SK-MEL-5 (cell line): ENCODE measurements at regions not wholly inside any gene's neighbourhood (a gene's known extent, or its start where the extent isn't known, plus 50 kb on each side); places are given as distances from the start of the nearest gene placed in this dataset.
"Not testable (repeated sequence)": the region's sequence is repeated elsewhere in the genome, so short reads cannot be mapped to it uniquely, and the experiment has no call there.

Experiments used
- DNase-seq: peaks from one replicate; pipeline ENCODE4 v3.0.0-alpha.2; 2016; ENCODE audit warnings: low read depth, low spot score
- in situ Hi-C: cut with HindIII; loops from 2 replicates; pipeline ENCODE4 v1.10.0; 2016; ENCODE audit warnings: low sequenced_read_pairs, high pct_unique_total_duplicates, low pct_unique_long_range_greater_than_20kb

- no peak for DNase-seq
- in situ Hi-C loops: no loop called here
Measured at GRCh38 chr1:166544561-166544960, 294.7 kb upstream of the POGK start.

GRCh38 chr1:166552706-166553105 is 286.6 kb upstream of the POGK start:
- DNase-seq: no peak
- in situ Hi-C loops: no loop called here

GRCh38 chr1:166570954-166571353 is 268.3 kb upstream of the POGK start:
- no peak for DNase-seq
- in situ Hi-C loops: no loop called here

- in situ Hi-C loops: no loop called here
- DNase-seq: no peak
Measured at GRCh38 chr1:166573199-166573598, 266.1 kb upstream of the POGK start.

- no peak for DNase-seq
- in situ Hi-C loops: no loop called here
Measured at GRCh38 chr1:166579557-166580501, 259.4 kb upstream of the POGK start.

GRCh38 chr1:166588741-166589140 is 250.5 kb upstream of the POGK start:
- DNase-seq: no peak
- in situ Hi-C loops: no loop called here

GRCh38 chr1:166590161-166590560 is 249.1 kb upstream of the POGK start:
- in situ Hi-C loops: no loop called here

GRCh38 chr1:166594646-166595045 is 244.6 kb upstream of the POGK start:
- in situ Hi-C loops: no loop called here

More at GRCh38 chr1:166590161-166590560, 249.1 kb upstream of the POGK start:
- no peak for DNase-seq

GRCh38 chr1:166597516-166597915 is 241.8 kb upstream of the POGK start:
- in situ Hi-C loops: no loop called here
- no peak for DNase-seq

More at GRCh38 chr1:166594646-166595045, 244.6 kb upstream of the POGK start:
- DNase-seq: no peak

GRCh38 chr1:166600574-166600973 is 238.7 kb upstream of the POGK start:
- DNase-seq: no peak
- in situ Hi-C loops: no loop called here

- in situ Hi-C loops: no loop called here
- DNase-seq: no peak
Measured at GRCh38 chr1:166601650-166602278, 237.5 kb upstream of the POGK start.

GRCh38 chr1:166602801-166603200 is 236.5 kb upstream of the POGK start:
- DNase-seq, in situ Hi-C loops: not testable (repeated sequence)

GRCh38 chr1:166603296-166603695 is 236.0 kb upstream of the POGK start:
- in situ Hi-C loops: no loop called here

GRCh38 chr1:166605137-166605536 is 234.1 kb upstream of the POGK start:
- in situ Hi-C loops: no loop called here
- DNase-seq: no peak

More at GRCh38 chr1:166603296-166603695, 236.0 kb upstream of the POGK start:
- no peak for DNase-seq

- in situ Hi-C loops: no loop called here
- DNase-seq: no peak
Measured at GRCh38 chr1:166612886-166613285, 226.4 kb upstream of the POGK start.

GRCh38 chr1:166616206-166616605 is 223.1 kb upstream of the POGK start:
- no peak for DNase-seq
- in situ Hi-C loops: no loop called here

- no peak for DNase-seq
- in situ Hi-C loops: no loop called here
Measured at GRCh38 chr1:166626711-166627110, 212.6 kb upstream of the POGK start.

- in situ Hi-C loops: no loop called here
Measured at GRCh38 chr1:166627558-166627957, 211.7 kb upstream of the POGK start.

GRCh38 chr1:166628259-166628658 is 211.0 kb upstream of the POGK start:
- in situ Hi-C loops: no loop called here
- no peak for DNase-seq

More at GRCh38 chr1:166627558-166627957, 211.7 kb upstream of the POGK start:
- DNase-seq: no peak
